A549 (cell line): ENCODE measurements at regions not wholly inside any gene's neighbourhood (a gene's known extent, or its start where the extent isn't known, plus 50 kb on each side); places are given as distances from the start of the nearest gene placed in this dataset.

Source experiments
- BHLHE40 ChIP-seq: IDR thresholded peaks from 2 replicates; pipeline ENCODE4 v1.6.1; 2012; ENCODE audit warnings: low read depth, low read length, inconsistent platforms
- CTCF ChIP-seq: fragments of >200 bp; sonication (Bioruptor Twin); formaldehyde crosslinking; IDR thresholded peaks from 3 replicates; pipeline ENCODE4 v1.5.1; 2016
- FOSB ChIP-seq: fragments of 250-450 bp; sonication (Bioruptor Pico); IDR thresholded peaks from 2 replicates; pipeline ENCODE4 v1.5.0; 2020; ENCODE audit warnings: mild to moderate bottlenecking, moderate library complexity
- HMGXB4 ChIP-seq: fragments of 250-450 bp; sonication (Bioruptor Pico); IDR thresholded peaks from 2 replicates; pipeline ENCODE4 v1.5.0; 2021; ENCODE audit warnings: mild to moderate bottlenecking, moderate library complexity, borderline replicate concordance
- HOXA7 ChIP-seq: fragments of 250-450 bp; sonication (Bioruptor Pico); IDR thresholded peaks from 2 replicates; pipeline ENCODE4 v1.5.0; 2020; ENCODE audit warnings: mild to moderate bottlenecking, moderate library complexity
- KDM1A ChIP-seq: fragments of 200-600 bp; sonication (generic); IDR thresholded peaks from 2 replicates; pipeline ENCODE4 v1.6.1; 2016; ENCODE audit warnings: low read depth, mild to moderate bottlenecking
- MAX ChIP-seq: IDR thresholded peaks from 2 replicates; pipeline ENCODE4 v1.6.1; 2012
- NPAS2 ChIP-seq: fragments of 250-450 bp; sonication (Bioruptor Pico); IDR thresholded peaks from 2 replicates; pipeline ENCODE4 v1.8.0; 2022; ENCODE audit warnings: mild to moderate bottlenecking, moderate library complexity, borderline replicate concordance
- NR3C1 ChIP-seq: fragments of >200 bp; sonication (Bioruptor Twin); formaldehyde crosslinking; IDR thresholded peaks from 3 replicates; pipeline ENCODE4 v1.6.1; 2017
- PBX3 ChIP-seq: IDR thresholded peaks from 2 replicates; pipeline ENCODE4 v1.6.1; 2012
- POLR2A ChIP-seq: IDR thresholded peaks from 2 replicates; pipeline ENCODE4 v1.6.1; 2012; ENCODE audit warnings: mild to moderate bottlenecking, low read length
- POLR2AphosphoS2 ChIP-seq: conservative IDR thresholded peaks from 2 replicates; pipeline ENCODE4 v1.6.1; 2012; ENCODE audit warnings: low read length, improper control_type of control experiment, inconsistent platforms
- RFX5 ChIP-seq: fragments of 450-650 bp; IDR thresholded peaks from 2 replicates; pipeline ENCODE4 v1.7.1; 2014; ENCODE audit warnings: antibody characterized with exemption, mild to moderate bottlenecking, moderate library complexity
- USF2 ChIP-seq: fragments of 450-650 bp; IDR thresholded peaks from 2 replicates; pipeline ENCODE4 v1.6.1; 2014; ENCODE audit warnings: antibody characterized with exemption

- no peak for TF ChIP-seq USF2
- no peak for TF ChIP-seq CTCF
- TF ChIP-seq RFX5: no peak
- no peak for TF ChIP-seq POLR2A
- no peak for TF ChIP-seq NPAS2 (CRISPR knock-in tag)
- TF ChIP-seq KDM1A: no peak
- TF ChIP-seq HOXA7 (CRISPR knock-in tag): no peak
- no peak for TF ChIP-seq HMGXB4 (CRISPR knock-in tag)
- no peak for TF ChIP-seq NR3C1
- TF ChIP-seq FOSB (CRISPR knock-in tag): no peak
- no peak for TF ChIP-seq MAX
- TF ChIP-seq PBX3: no peak
- TF ChIP-seq POLR2AphosphoS2: no peak
- TF ChIP-seq BHLHE40: no peak
These were observed 468.5 kb upstream of the MGAT4C start for GRCh38 chr12:86724716-86725115.
